Natural killer cell (primary cell): ENCODE measurements at regions not wholly inside any gene's neighbourhood (a gene's known extent, or its start where the extent isn't known, plus 50 kb on each side); places are given as distances from the start of the nearest gene placed in this dataset.

Experiments
- ATAC-seq, 3 donors: fragments of 150-1000 bp in 2 of 3; fragments of 200-7000 bp in 1 of 3; cut with Tn5 transposase; 1 replicate in 1 of 3; 2 replicates in 2 of 3; pipeline ENCODE4 v1.10.0; 2021; ENCODE audit warnings: mild to moderate bottlenecking in 2 of 3, moderate library complexity in 2 of 3
- DNase-seq, 2 donors: peaks; one replicate each; pipeline versions ENCODE4 v3.0.0 to v3.0.0-alpha.2; 2013 to 2021; ENCODE audit warnings: mixed read lengths in 1 of 2
- H3K27ac ChIP-seq: one replicate; pipeline ENCODE4 v1.5.1; 2013; ENCODE audit warnings: mild to moderate bottlenecking, low read length
- H3K27me3 ChIP-seq: one replicate; pipeline ENCODE4 v1.6.1; 2013; ENCODE audit warnings: low read length; ENCODE audit not compliant: control insufficient read depth, insufficient read depth
- H3K36me3 ChIP-seq: one replicate; pipeline ENCODE4 v1.6.1; 2013; ENCODE audit warnings: low read length; ENCODE audit not compliant: control insufficient read depth, insufficient read depth
- H3K4me1 ChIP-seq: one replicate; pipeline ENCODE4 v1.6.1; 2013; ENCODE audit warnings: low read length; ENCODE audit not compliant: control insufficient read depth, insufficient read depth
- H3K4me3 ChIP-seq: one replicate; pipeline ENCODE4 v1.5.1; 2013; ENCODE audit warnings: low read length
- H3K9me3 ChIP-seq: one replicate; pipeline ENCODE4 v1.6.1; 2013; ENCODE audit warnings: low read length; ENCODE audit not compliant: control insufficient read depth, insufficient read depth
- H3K27ac Mint-ChIP-seq, 2 donors: one replicate each; pipeline ENCODE4 v1.8.0; 2022; ENCODE audit warnings: mild to moderate bottlenecking in 2 of 2, mixed read lengths in 2 of 2, moderate library complexity in 1 of 2
- H3K27me3 Mint-ChIP-seq, 2 donors: one replicate each; pipeline ENCODE4 v1.8.0; 2022; ENCODE audit warnings: low read depth in 2 of 2, mixed read lengths in 2 of 2
- H3K36me3 Mint-ChIP-seq: one replicate; pipeline ENCODE4 v1.8.0; 2022; ENCODE audit warnings: mixed read lengths
- H3K4me1 Mint-ChIP-seq, 2 donors: one replicate each; pipeline ENCODE4 v1.8.0; 2022; ENCODE audit warnings: mixed read lengths in 2 of 2
- H3K4me3 Mint-ChIP-seq: one replicate; pipeline ENCODE4 v1.8.0; 2022; ENCODE audit warnings: mild to moderate bottlenecking, moderate library complexity, mixed read lengths
- H3K9me3 Mint-ChIP-seq, 2 donors: one replicate each; pipeline ENCODE4 v1.8.0; 2022; ENCODE audit warnings: mixed read lengths in 2 of 2
- CTCF ChIP-seq: fragments of 200-600 bp; IDR thresholded peaks from one replicate; pipeline ENCODE4 v1.8.0; 2022; ENCODE audit warnings: antibody characterized with exemption
- WGBS: methylation state at CpG from one replicate; pipeline ENCODE4 v1.1.7; 2013; ENCODE audit warnings: missing lambda C conversion rate; ENCODE audit not compliant: insufficient coverage; 5-methylcytosine and 5-hydroxymethylcytosine counted together
- intact Hi-C: fragments of 100-400 bp; cut with micrococcal nuclease; formaldehyde crosslinking; loops from one replicate; pipeline ENCODE4 v1.14.2; 2022

GRCh38 chr16:54402873-54403272, 116.3 kb upstream of the IRX3 start:
- whole genome bisulfite sequencing = 77% methylated on average over 5 of the region's 5 CpGs
- intact Hi-C loops = no loop called here
- Histone ChIP-seq H3K9me3 (no peaks in the 10 kb centered on the region), H3K27me3 (no peaks in the 10 kb centered on the region), H3K36me3 (no peaks in the 10 kb centered on the region), H3K27ac (no peak overlapping the region), H3K4me3 (no peak overlapping the region), H3K4me1 (no peaks in the 10 kb centered on the region)
- H3K4me1 Mint-ChIP-seq = no peaks in the 10 kb centered on the region
- no peak overlapping the region for H3K4me3 Mint-ChIP-seq
- TF ChIP-seq CTCF = no peak
- no peak for DNase-seq
- no peaks in the 10 kb centered on the region for H3K9me3 Mint-ChIP-seq
- no peak overlapping the region for H3K27ac Mint-ChIP-seq
- ATAC-seq = no peak
- no peaks in the 10 kb centered on the region for H3K36me3 Mint-ChIP-seq
- H3K27me3 Mint-ChIP-seq = peaks cover 6% of the 10 kb centered on the region in 2 donors

DNA sequence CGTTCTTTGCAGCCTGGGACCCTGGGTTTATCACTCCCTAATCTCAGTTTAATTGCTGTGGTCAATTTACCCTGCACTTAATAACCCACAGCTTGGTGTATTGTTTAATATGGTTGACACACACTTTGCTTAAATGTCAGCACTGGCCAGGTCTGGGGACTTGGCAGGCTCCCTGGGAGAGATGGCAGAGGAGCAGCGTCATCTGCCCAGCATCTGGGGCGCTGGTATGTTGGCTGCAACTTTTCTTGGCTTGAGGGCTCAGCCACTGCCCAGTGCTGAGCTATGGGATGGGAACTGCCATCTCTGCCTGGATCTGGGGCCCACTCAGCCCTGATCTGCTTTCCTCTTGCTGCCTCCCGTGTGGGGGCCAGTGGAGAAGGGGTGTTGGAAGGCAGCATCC, 115.7 kb upstream of the IRX3 start:
- DNase-seq = no peak
- H3K9me3 Mint-ChIP-seq = no peaks in the 10 kb centered on the region
- H3K27ac Mint-ChIP-seq = no peak overlapping the region
- H3K36me3 ChIP-seq = no peaks in the 10 kb centered on the region
- no peak for TF ChIP-seq CTCF
- H3K9me3 ChIP-seq = no peaks in the 10 kb centered on the region
- no peaks in the 10 kb centered on the region for H3K36me3 Mint-ChIP-seq
- 68% methylated on average over 4 of the region's 4 CpGs for WGBS
- no peak overlapping the region for H3K4me3 Mint-ChIP-seq
- H3K4me1 Mint-ChIP-seq = no peaks in the 10 kb centered on the region
- no peak overlapping the region for H3K4me3 ChIP-seq
- H3K27me3 Mint-ChIP-seq = peaks cover 6 to 8% of the 10 kb centered on the region in 2 donors
- H3K4me1 ChIP-seq = no peaks in the 10 kb centered on the region
- H3K27ac ChIP-seq = no peak overlapping the region
- intact Hi-C loops = no loop called here
- no peaks in the 10 kb centered on the region for H3K27me3 ChIP-seq
- ATAC-seq = no peak

DNA sequence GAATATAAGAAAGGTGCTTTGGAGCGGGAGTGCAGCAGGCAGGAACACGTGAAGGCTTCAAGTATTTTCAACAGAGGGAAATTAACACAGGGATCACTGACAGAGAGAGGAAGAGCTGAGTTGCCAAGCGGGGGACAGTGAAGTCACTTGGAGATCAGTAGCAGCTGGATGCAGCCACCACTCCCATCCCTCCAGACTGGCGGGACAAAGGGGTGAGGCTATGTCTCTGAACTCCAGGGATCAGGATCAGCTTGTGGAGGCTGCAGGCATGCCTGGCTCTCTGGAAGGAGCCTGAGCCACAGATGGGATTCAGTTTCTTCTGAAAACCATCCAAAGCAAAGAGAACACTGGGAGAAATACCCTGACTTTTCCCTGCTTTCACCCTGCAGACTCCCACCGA, 113.7 kb upstream of the IRX3 start:
- H3K4me1 ChIP-seq = no peaks in the 10 kb centered on the region
- ATAC-seq (no peak), DNase-seq (no peak)
- H3K4me3 ChIP-seq = no peak overlapping the region
- WGBS = 86% methylated on average over 5 of the region's 5 CpGs
- H3K27me3 Mint-ChIP-seq = peaks cover 0 to 12% of the 10 kb centered on the region in 2 donors
- no peak overlapping the region for H3K4me3 Mint-ChIP-seq
- H3K36me3 Mint-ChIP-seq = no peaks in the 10 kb centered on the region
- H3K9me3 Mint-ChIP-seq = peaks cover 0 to 3% of the 10 kb centered on the region in 2 donors
- no peaks in the 10 kb centered on the region for H3K4me1 Mint-ChIP-seq
- H3K27me3 ChIP-seq = no peaks in the 10 kb centered on the region
- no peaks in the 10 kb centered on the region for H3K9me3 ChIP-seq
- H3K36me3 ChIP-seq = no peaks in the 10 kb centered on the region
- H3K27ac Mint-ChIP-seq = no peak overlapping the region
- intact Hi-C loops = no loop called here
- TF ChIP-seq CTCF = no peak
- H3K27ac ChIP-seq = no peak overlapping the region

DNA sequence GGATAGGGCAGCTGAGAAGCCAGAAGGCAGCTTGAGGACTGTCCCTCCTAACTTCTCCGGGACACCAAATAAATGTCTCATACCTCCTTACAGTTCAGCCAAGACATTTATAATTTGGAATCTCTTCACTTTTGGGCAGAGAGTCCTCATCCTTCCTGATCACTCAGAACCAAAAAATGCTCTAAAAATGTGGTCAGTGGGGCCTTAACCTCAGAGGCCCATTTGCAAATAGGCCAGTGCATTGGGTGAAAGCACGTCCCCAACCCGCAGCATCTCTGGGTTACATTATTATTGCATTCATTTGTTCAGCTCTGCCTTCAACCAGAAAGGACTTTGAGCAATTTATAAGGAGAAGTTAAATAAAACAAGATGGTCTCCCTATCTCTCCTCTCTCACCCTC, 112.4 kb upstream of the IRX3 start:
- intact Hi-C loops = no loop called here
- Histone ChIP-seq H3K4me3 (no peak overlapping the region), H3K27me3 (no peaks in the 10 kb centered on the region), H3K36me3 (no peaks in the 10 kb centered on the region), H3K27ac (no peak overlapping the region), H3K9me3 (no peaks in the 10 kb centered on the region), H3K4me1 (no peaks in the 10 kb centered on the region)
- DNase-seq (no peak), ATAC-seq (no peak)
- no peak overlapping the region for H3K4me3 Mint-ChIP-seq
- WGBS = 90% methylated on average over 3 of the region's 3 CpGs
- H3K4me1 Mint-ChIP-seq = no peaks in the 10 kb centered on the region
- H3K9me3 Mint-ChIP-seq = peaks cover 0 to 3% of the 10 kb centered on the region in 2 donors
- no peaks in the 10 kb centered on the region for H3K36me3 Mint-ChIP-seq
- no peak for TF ChIP-seq CTCF
- no peak overlapping the region for H3K27ac Mint-ChIP-seq
- peaks cover 3 to 12% of the 10 kb centered on the region in 2 donors for H3K27me3 Mint-ChIP-seq
